Astrocyte of the spinal cord (primary cell): ENCODE measurements at regions not wholly inside any gene's neighbourhood (a gene's known extent, or its start where the extent isn't known, plus 50 kb on each side); places are given as distances from the start of the nearest gene placed in this dataset.
A peak's percentile ranks its signal among the peaks of the same experiment; 100 is the strongest.
"Not testable (repeated sequence)": the region's sequence is repeated elsewhere in the genome, so short reads cannot be mapped to it uniquely, and the experiment has no call there.

Experiments
- DNase-seq: peaks from one replicate; pipeline ENCODE4 v3.0.0; 2011; ENCODE audit warnings: low read depth, low spot score
- H3K4me3 ChIP-seq: 2 replicates; pipeline ENCODE4 v1.5.1; 2011; ENCODE audit warnings: low read depth, mild to moderate bottlenecking, low read length, moderate library complexity
- in situ Hi-C: cut with HindIII; loops from 2 replicates; pipeline ENCODE4 v1.10.0; 2017; ENCODE audit warnings: low sequenced_read_pairs
- TF ChIP-seq, protein P1 (sequence below): IDR thresholded peaks from 2 replicates; pipeline ENCODE4 v1.5.1; 2012; ENCODE audit warnings: low read depth, mild to moderate bottlenecking, low read length, inconsistent platforms

DNA sequence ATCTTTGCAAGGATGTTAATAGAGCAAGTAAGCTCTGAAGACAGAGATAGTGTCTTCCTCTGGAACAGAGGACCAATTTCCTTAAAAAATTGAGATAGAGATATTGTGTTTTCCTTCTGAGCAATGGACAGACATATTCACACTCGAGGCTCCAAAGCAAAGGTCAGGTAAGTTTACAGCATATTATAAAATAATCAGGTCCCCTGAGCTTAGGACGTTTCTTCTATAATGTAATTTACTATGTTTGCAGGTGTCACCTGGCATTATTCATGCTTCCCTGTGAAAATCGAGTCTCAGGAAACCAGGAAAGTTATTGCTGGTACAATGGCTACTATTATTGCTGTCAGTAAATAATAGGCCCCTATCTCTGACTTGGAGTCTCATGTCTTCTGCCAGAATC, 1135.8 kb upstream of the ACVR2A start:
- in situ Hi-C loops: no loop called here
- H3K4me3 ChIP-seq: no peak overlapping the region
- TF ChIP-seq, protein P1, sequence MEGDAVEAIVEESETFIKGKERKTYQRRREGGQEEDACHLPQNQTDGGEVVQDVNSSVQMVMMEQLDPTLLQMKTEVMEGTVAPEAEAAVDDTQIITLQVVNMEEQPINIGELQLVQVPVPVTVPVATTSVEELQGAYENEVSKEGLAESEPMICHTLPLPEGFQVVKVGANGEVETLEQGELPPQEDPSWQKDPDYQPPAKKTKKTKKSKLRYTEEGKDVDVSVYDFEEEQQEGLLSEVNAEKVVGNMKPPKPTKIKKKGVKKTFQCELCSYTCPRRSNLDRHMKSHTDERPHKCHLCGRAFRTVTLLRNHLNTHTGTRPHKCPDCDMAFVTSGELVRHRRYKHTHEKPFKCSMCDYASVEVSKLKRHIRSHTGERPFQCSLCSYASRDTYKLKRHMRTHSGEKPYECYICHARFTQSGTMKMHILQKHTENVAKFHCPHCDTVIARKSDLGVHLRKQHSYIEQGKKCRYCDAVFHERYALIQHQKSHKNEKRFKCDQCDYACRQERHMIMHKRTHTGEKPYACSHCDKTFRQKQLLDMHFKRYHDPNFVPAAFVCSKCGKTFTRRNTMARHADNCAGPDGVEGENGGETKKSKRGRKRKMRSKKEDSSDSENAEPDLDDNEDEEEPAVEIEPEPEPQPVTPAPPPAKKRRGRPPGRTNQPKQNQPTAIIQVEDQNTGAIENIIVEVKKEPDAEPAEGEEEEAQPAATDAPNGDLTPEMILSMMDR: no peak
- DNase-seq: no peak

DNA sequence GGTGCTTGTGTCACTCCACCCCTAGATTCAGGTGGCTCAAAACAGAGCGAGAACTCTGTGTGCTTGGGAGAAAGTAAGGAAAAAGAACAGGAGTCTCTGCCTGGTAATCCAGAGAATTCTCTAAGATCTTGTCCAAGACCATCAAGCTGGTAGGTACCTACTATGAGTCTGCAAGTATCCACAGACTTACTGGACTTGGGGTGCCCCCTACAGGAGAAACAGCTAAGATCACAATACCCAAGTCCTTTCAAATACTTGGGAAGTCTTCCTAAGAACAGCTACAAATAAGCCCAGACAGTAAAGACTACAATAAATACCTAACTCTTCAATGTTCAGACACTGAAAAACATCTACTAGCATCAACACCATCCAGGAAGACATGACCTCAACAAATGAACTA, 1143.6 kb upstream of the ACVR2A start:
- no peak overlapping the region for H3K4me3 ChIP-seq
- in situ Hi-C loops: no loop called here
- DNase-seq: no peak
- TF ChIP-seq, protein P1: no peak

DNA sequence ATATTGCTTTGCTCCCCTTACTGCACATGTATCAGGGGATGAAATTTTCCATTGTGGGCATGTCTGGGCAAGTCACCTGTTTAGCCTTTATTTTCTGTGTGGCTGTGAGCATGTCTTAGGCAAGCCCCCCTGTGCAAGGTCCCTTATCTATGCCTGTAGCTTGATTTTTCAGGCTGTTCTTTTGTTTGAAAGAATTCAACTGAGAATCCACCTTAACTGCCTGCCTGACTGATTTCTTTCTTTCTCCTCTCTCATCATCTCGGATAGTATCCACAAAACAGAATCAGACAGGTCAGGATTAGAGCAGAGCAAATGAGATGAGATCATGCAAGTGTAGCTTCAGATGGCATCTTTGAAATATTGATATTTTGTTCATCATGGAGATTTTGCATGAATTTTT, 1147.5 kb upstream of the ACVR2A start:
- TF ChIP-seq, protein P1: no peak
- no peak overlapping the region for H3K4me3 ChIP-seq
- in situ Hi-C loops: no loop called here
- DNase-seq: no peak

DNA sequence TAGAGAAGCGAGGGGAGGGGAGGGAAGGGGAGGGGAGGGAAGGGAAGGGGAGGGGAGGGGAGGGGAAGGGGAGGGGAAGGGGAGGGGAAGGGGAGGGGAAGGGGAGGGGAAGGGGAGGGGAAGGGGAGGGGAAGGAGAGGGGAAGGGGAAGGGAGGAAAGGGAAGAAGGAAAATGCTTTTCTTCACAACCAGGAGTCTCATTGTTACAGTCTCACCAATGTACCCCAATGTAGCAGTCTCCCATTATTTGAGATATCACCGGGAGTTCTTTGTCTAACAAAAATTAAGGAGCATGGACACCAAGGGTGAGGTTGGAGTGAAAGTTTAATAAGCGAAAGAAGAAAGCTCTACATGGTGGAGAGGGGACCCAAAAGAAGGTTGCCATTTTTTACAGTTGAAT, 1148.0 kb upstream of the ACVR2A start:
- DNase-seq, in situ Hi-C loops, H3K4me3 ChIP-seq: not testable (repeated sequence)

DNA sequence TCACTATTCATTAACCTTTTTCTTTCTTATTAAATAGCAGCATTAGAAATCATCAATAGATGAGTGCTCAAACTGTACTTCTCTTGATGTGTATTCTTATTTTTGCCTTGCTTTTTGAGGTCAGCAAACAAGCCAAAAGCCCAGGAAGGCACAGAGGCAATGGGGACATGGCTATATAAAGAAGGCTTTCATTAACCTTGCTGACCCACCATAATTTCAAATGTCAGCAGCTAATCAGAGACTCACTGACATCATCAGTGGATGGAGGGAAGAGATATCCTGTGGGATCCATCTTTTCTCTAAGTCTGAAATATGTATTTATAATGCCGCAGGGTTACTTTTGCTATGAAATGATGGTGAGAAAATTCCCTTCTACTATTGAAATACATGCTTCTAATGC, 1162.8 kb upstream of the ACVR2A start:
- TF ChIP-seq, protein P1: no peak
- DNase-seq: no peak
- no peak overlapping the region for H3K4me3 ChIP-seq
- in situ Hi-C loops: no loop called here

DNA sequence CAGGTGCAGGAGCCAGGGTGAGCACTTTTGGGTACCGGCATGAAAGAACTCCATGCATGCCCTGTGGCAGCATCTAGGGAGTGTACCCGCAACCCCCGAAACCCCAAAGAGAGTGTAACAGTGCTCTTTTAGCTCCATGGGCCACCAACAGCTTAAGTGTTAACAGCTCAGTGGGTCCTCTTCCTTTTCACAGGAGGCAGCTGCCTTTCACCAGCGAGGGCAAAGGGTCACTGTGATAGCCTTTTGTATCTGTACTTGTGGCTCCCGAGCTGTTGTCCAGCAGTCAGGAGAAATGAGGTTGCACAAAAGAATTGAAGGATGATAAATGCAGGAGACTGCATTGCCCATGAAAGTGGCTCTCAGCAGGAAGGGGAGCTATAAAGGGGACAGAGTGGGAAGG, 1166.3 kb upstream of the ACVR2A start:
- no peak overlapping the region for H3K4me3 ChIP-seq
- DNase-seq: no peak
- in situ Hi-C loops: no loop called here
- TF ChIP-seq, protein P1: no peak

DNA sequence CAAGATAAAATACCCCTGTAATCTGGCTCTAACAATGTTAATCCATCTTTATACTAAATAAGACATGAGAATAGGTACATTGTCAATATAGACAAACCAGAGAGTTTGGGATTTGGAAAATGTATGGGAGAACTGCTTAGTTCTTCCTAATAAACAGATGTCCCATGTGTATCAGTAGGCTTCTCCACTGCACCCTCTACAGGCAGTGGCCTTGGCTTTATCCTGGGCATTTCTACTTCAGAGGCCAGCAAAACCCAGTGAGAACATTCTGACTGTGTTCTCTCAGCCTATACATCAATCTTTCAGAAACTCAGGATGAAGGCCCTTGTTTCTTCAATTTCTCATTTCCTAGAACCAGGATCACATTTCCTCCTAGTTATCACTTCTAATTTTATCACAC, 1167.5 kb upstream of the ACVR2A start:
- no peak for DNase-seq
- TF ChIP-seq, protein P1: peak; percentile 20
- in situ Hi-C loops: no loop called here
- no peak overlapping the region for H3K4me3 ChIP-seq
